PFSK-1 (cell line): ENCODE measurements at regions not wholly inside any gene's neighbourhood (a gene's known extent, or its start where the extent isn't known, plus 50 kb on each side); places are given as distances from the start of the nearest gene placed in this dataset.

ENCODE experiments used
- FOXP2 ChIP-seq: optimal IDR thresholded peaks from 2 replicates; pipeline ENCODE3; 2011; ENCODE audit warnings: borderline replicate concordance, control low read depth, inconsistent platforms; ENCODE audit not compliant: insufficient read depth; ENCODE audit errors: extremely low read length, extremely low read depth
- POLR2AphosphoS5 ChIP-seq: IDR thresholded peaks from 2 replicates; pipeline ENCODE4 v1.6.1; 2012; ENCODE audit warnings: low read depth, mild to moderate bottlenecking, control low read depth, low read length, moderate library complexity
- SIN3A ChIP-seq: IDR thresholded peaks from 2 replicates; pipeline ENCODE4 v1.6.1; 2012; ENCODE audit warnings: mild to moderate bottlenecking, low read length, moderate library complexity, borderline replicate concordance; ENCODE audit not compliant: insufficient read depth
- TAF1 ChIP-seq: IDR thresholded peaks from 2 replicates; pipeline ENCODE4 v1.6.1; 2012; ENCODE audit warnings: low read length, control low read depth, borderline replicate concordance; ENCODE audit not compliant: insufficient read depth
- TF ChIP-seq, protein P1 (sequence below), 2 experiments: IDR thresholded peaks; 2 replicates each; pipeline versions ENCODE4 v1.6.1 to v1.8.0; 2011 to 2012; ENCODE audit warnings: low read depth in 2 of 2, low read length in 2 of 2, control low read depth in 1 of 2, inconsistent platforms in 1 of 2, mild to moderate bottlenecking in 1 of 2, moderate library complexity in 1 of 2; ENCODE audit not compliant: insufficient read depth in 1 of 2

DNA sequence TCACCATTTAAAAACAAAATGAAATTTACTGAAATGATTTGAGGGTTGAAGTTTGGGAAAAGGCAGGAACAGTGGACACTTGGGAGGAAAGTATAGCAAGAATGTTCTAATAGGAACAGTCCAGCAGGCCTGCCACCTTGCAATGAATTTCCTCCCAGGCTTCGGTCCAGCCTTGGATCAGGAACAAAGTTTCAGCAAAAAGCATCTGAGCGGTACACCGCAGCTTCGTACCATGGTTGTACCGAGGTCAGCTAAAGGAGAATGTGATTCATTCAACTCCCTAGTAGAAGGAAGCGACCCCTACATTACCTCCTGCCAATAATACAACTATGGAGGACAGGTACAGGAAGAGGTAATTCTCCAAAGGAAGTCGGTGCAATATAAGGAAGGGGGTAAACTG is 111.4 kb downstream of the ENC1 start:
- TF ChIP-seq, protein P1, sequence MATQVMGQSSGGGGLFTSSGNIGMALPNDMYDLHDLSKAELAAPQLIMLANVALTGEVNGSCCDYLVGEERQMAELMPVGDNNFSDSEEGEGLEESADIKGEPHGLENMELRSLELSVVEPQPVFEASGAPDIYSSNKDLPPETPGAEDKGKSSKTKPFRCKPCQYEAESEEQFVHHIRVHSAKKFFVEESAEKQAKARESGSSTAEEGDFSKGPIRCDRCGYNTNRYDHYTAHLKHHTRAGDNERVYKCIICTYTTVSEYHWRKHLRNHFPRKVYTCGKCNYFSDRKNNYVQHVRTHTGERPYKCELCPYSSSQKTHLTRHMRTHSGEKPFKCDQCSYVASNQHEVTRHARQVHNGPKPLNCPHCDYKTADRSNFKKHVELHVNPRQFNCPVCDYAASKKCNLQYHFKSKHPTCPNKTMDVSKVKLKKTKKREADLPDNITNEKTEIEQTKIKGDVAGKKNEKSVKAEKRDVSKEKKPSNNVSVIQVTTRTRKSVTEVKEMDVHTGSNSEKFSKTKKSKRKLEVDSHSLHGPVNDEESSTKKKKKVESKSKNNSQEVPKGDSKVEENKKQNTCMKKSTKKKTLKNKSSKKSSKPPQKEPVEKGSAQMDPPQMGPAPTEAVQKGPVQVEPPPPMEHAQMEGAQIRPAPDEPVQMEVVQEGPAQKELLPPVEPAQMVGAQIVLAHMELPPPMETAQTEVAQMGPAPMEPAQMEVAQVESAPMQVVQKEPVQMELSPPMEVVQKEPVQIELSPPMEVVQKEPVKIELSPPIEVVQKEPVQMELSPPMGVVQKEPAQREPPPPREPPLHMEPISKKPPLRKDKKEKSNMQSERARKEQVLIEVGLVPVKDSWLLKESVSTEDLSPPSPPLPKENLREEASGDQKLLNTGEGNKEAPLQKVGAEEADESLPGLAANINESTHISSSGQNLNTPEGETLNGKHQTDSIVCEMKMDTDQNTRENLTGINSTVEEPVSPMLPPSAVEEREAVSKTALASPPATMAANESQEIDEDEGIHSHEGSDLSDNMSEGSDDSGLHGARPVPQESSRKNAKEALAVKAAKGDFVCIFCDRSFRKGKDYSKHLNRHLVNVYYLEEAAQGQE (IDR thresholded peaks at IDR 0.05; ENCODE audit: insufficient read depth in 1 of 2, low read depth in 2 of 2, low read length in 2 of 2) = no peak
- TF ChIP-seq FOXP2 (no peak), TAF1 (no peak), SIN3A (no peak), POLR2AphosphoS5 (no peak)

DNA sequence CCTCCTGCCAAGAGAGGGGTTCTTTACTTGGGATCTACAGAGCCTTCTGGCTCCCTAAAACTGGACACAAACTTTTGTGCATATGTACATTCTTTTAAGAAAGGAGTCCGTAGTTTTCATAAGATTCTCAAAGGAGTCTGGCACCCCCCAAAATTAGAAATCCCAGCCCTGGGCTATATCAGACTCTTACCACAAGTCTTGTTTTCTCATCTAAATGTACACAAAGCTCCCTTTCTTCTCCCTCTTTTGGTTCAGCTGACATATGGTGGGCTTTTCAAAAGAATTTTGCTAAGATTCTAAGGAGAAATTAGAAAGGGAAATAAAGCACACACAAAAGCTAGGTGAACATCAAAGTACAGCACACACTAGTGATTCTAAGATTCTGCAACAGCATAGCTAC is 114.4 kb downstream of the ENC1 start:
- no peak for TF ChIP-seq POLR2AphosphoS5
- TF ChIP-seq SIN3A = no peak
- TF ChIP-seq, protein P1 (IDR thresholded peaks at IDR 0.05; ENCODE audit: insufficient read depth in 1 of 2, low read depth in 2 of 2, low read length in 2 of 2) = no peak
- no peak for TF ChIP-seq FOXP2
- no peak for TF ChIP-seq TAF1

DNA sequence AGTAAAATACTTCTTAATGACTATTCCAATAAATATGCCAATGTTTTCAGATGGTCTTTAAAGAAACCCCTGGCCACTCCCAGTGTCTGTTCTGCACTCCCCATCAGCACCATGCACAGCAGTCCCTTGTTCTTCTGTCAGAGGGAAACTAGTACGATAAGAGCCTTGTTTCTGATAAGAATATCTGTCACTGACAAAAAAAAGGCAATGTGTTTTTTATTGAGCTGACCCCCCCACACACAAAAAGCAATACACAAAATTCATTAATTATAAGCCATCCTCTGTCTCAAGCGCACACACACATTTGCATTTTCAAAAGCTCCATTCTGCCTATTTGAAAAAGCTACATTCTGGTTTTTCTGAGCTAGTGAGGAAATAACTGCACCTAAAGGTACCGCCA is 119.1 kb downstream of the ENC1 start:
- no peak for TF ChIP-seq TAF1
- TF ChIP-seq POLR2AphosphoS5 = no peak
- TF ChIP-seq, protein P1 (IDR thresholded peaks at IDR 0.05; ENCODE audit: insufficient read depth in 1 of 2, low read depth in 2 of 2, low read length in 2 of 2) = no peak
- no peak for TF ChIP-seq FOXP2
- no peak for TF ChIP-seq SIN3A

DNA sequence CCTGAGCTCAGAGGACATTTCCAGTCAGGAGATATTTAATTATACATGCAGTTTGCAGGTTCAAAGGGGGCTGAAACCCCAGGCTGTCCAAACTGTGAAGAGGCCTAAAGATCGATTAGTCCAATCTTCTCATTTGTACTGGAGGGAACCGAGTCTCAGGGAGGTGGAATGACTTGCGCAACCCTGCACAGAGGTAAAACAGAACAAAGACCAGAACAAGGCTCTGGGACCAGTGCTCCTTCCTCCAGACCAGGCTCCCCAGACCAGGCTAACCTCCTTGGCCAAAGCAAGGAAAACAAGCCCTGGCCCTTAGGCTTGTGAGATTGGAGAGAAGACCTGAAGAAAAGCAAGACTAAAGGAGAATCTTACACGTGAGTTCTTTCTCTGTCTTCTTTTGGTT is 120.8 kb downstream of the ENC1 start:
- TF ChIP-seq TAF1 (no peak), SIN3A (no peak), FOXP2 (no peak), POLR2AphosphoS5 (no peak)
- TF ChIP-seq, protein P1 (IDR thresholded peaks at IDR 0.05; ENCODE audit: insufficient read depth in 1 of 2, low read depth in 2 of 2, low read length in 2 of 2) = no peak

DNA sequence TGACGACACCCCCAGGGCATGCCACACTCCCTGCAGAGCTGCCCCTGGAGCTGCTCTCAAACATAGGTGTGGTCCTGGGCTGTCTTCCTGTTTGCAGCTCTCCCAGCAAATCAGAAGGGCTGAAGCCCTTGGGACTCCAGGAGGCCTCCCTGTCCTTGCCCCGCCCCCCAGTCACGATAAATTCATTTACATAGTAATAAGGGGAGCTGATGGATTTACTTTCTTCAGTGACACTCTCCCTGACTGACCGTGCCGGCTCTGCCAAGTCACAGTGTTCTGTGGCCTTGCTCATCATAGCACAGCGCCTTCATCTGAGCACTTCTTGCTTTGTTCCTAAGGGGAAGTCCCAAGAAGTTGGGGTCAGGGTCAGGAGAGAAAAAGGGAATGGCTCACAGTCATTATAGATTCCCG is 121.4 kb downstream of the ENC1 start:
- TF ChIP-seq FOXP2 (no peak), POLR2AphosphoS5 (no peak), TAF1 (no peak), SIN3A (no peak)
- TF ChIP-seq, protein P1 (IDR thresholded peaks at IDR 0.05; ENCODE audit: insufficient read depth in 1 of 2, low read depth in 2 of 2, low read length in 2 of 2) = no peak
